ENCODE measurements at regions not wholly inside any gene's neighbourhood (a gene's known extent, or its start where the extent isn't known, plus 50 kb on each side); places are given as distances from the start of the nearest gene placed in this dataset.

DNA sequence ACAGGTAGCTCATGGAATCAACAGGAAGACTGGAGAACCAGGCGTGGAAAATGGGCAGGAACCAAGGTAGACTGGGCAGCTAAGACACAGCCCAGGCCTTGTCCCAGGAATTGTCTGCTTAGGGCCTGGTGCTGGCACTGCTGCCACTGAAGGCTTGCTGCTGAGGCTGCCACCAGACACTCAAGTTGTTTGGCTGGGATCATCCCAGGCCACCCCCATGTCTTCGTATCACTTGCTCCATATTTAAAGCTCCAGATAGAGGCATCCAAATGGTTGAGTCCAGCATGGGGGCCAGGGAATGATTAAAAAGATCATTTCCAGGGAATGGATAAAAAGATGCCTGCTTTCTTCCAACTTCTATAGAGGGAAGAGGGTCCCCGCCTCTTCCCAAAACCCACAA, 107.4 kb upstream of the GADD45A start:
- CTCF ChIA-PET, result interaction anchor here (0.6 kb wide), 1 partner anchor 52 kb away, joined by 3 read pairs; no protein-coding TSS in a partner anchor
- H3K27me3 Mint-ChIP-seq (ENCODE audit: low read depth), result no peaks in the 10 kb centered on the region
- H3K27ac Mint-ChIP-seq, result no peak overlapping the region
- no peak for ATAC-seq
- no peak for DNase-seq (ENCODE audit: low spot score)
- H3K36me3 Mint-ChIP-seq, result no peaks in the 10 kb centered on the region
- no peak overlapping the region for H3K4me3 Mint-ChIP-seq
- TF ChIP-seq, protein P1, sequence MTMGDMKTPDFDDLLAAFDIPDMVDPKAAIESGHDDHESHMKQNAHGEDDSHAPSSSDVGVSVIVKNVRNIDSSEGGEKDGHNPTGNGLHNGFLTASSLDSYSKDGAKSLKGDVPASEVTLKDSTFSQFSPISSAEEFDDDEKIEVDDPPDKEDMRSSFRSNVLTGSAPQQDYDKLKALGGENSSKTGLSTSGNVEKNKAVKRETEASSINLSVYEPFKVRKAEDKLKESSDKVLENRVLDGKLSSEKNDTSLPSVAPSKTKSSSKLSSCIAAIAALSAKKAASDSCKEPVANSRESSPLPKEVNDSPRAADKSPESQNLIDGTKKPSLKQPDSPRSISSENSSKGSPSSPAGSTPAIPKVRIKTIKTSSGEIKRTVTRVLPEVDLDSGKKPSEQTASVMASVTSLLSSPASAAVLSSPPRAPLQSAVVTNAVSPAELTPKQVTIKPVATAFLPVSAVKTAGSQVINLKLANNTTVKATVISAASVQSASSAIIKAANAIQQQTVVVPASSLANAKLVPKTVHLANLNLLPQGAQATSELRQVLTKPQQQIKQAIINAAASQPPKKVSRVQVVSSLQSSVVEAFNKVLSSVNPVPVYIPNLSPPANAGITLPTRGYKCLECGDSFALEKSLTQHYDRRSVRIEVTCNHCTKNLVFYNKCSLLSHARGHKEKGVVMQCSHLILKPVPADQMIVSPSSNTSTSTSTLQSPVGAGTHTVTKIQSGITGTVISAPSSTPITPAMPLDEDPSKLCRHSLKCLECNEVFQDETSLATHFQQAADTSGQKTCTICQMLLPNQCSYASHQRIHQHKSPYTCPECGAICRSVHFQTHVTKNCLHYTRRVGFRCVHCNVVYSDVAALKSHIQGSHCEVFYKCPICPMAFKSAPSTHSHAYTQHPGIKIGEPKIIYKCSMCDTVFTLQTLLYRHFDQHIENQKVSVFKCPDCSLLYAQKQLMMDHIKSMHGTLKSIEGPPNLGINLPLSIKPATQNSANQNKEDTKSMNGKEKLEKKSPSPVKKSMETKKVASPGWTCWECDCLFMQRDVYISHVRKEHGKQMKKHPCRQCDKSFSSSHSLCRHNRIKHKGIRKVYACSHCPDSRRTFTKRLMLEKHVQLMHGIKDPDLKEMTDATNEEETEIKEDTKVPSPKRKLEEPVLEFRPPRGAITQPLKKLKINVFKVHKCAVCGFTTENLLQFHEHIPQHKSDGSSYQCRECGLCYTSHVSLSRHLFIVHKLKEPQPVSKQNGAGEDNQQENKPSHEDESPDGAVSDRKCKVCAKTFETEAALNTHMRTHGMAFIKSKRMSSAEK (CRISPR knock-in tag; IDR thresholded peaks at IDR 0.05; ENCODE audit: borderline replicate concordance), result no peak
- TF ChIP-seq, protein P2, sequence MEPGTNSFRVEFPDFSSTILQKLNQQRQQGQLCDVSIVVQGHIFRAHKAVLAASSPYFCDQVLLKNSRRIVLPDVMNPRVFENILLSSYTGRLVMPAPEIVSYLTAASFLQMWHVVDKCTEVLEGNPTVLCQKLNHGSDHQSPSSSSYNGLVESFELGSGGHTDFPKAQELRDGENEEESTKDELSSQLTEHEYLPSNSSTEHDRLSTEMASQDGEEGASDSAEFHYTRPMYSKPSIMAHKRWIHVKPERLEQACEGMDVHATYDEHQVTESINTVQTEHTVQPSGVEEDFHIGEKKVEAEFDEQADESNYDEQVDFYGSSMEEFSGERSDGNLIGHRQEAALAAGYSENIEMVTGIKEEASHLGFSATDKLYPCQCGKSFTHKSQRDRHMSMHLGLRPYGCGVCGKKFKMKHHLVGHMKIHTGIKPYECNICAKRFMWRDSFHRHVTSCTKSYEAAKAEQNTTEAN (CRISPR knock-in tag; IDR thresholded peaks at IDR 0.05), result no peak
- H3K4me1 Mint-ChIP-seq, result peaks cover 16% of the 10 kb centered on the region
- H3K9me3 Mint-ChIP-seq, result no peaks in the 10 kb centered on the region
- POLR2A ChIA-PET, result no interaction called here

DNA sequence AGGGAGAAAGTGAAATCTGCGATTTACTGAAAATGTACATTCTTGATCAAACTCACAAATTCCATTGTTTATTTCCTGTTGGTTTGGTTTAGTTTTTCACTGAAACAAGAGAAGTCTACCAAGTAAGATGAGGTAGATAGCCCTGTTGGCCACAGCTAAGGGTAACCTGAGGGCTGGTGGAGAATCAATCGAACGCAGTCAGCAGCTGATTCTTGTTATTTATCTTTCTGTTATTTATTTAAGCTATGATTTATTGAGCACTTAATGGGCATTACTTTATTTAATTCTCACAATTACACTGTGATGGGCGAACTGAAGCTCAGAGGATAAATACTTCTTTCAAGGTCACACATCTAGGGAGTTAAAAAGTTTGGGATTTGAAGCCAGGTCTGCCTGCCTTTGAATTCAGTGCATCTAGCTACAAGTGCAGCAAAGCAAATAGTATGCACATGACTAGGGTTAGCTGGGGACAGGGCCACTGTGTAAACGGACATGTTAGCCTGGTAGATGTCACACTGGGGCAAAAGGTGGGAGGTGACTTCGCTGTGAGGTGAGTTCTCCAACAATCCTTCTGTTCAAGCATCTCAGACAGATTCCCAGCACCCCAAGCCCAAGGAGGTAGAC, 106.5 kb upstream of the GADD45A start:
- Mint-ChIP-seq H3K4me1 (peaks cover 10% of the 10 kb centered on the region), H3K9me3 (no peaks in the 10 kb centered on the region), H3K36me3 (no peaks in the 10 kb centered on the region), H3K4me3 (no peak overlapping the region), H3K27me3 (ENCODE audit: low read depth) (no peaks in the 10 kb centered on the region), H3K27ac (no peak overlapping the region)
- TF ChIP-seq, protein P3, sequence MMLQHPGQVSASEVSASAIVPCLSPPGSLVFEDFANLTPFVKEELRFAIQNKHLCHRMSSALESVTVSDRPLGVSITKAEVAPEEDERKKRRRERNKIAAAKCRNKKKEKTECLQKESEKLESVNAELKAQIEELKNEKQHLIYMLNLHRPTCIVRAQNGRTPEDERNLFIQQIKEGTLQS (CRISPR knock-in tag; conservative IDR thresholded peaks at IDR 0.05), result no peak
- TF ChIP-seq HMGA2 (CRISPR knock-in tag; IDR thresholded peaks at IDR 0.05), result no peak
- no peak for TF ChIP-seq TEAD4 (CRISPR knock-in tag; IDR thresholded peaks at IDR 0.05)
- no peak for TF ChIP-seq JAZF1 (CRISPR knock-in tag; IDR thresholded peaks at IDR 0.05)
- TF ChIP-seq PRRX2 (CRISPR knock-in tag; IDR thresholded peaks at IDR 0.05), result no peak
- TF ChIP-seq TCF7 (CRISPR knock-in tag; IDR thresholded peaks at IDR 0.05; ENCODE audit: low read depth), result no peak
- TF ChIP-seq ZNF416 (CRISPR knock-in tag; IDR thresholded peaks at IDR 0.05), result no peak
- TF ChIP-seq, protein P4, sequence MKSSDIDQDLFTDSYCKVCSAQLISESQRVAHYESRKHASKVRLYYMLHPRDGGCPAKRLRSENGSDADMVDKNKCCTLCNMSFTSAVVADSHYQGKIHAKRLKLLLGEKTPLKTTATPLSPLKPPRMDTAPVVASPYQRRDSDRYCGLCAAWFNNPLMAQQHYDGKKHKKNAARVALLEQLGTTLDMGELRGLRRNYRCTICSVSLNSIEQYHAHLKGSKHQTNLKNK (CRISPR knock-in tag; IDR thresholded peaks at IDR 0.05), result no peak
- TF ChIP-seq MYBL2 (CRISPR knock-in tag; IDR thresholded peaks at IDR 0.05), result no peak
- TF ChIP-seq ZNF423 (CRISPR knock-in tag; IDR thresholded peaks at IDR 0.05), result no peak
- TF ChIP-seq, protein P5, sequence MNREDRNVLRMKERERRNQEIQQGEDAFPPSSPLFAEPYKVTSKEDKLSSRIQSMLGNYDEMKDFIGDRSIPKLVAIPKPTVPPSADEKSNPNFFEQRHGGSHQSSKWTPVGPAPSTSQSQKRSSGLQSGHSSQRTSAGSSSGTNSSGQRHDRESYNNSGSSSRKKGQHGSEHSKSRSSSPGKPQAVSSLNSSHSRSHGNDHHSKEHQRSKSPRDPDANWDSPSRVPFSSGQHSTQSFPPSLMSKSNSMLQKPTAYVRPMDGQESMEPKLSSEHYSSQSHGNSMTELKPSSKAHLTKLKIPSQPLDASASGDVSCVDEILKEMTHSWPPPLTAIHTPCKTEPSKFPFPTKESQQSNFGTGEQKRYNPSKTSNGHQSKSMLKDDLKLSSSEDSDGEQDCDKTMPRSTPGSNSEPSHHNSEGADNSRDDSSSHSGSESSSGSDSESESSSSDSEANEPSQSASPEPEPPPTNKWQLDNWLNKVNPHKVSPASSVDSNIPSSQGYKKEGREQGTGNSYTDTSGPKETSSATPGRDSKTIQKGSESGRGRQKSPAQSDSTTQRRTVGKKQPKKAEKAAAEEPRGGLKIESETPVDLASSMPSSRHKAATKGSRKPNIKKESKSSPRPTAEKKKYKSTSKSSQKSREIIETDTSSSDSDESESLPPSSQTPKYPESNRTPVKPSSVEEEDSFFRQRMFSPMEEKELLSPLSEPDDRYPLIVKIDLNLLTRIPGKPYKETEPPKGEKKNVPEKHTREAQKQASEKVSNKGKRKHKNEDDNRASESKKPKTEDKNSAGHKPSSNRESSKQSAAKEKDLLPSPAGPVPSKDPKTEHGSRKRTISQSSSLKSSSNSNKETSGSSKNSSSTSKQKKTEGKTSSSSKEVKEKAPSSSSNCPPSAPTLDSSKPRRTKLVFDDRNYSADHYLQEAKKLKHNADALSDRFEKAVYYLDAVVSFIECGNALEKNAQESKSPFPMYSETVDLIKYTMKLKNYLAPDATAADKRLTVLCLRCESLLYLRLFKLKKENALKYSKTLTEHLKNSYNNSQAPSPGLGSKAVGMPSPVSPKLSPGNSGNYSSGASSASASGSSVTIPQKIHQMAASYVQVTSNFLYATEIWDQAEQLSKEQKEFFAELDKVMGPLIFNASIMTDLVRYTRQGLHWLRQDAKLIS (CRISPR knock-in tag; IDR thresholded peaks at IDR 0.05; ENCODE audit: borderline replicate concordance), result no peak
- TF ChIP-seq TP53 (CRISPR knock-in tag; IDR thresholded peaks at IDR 0.05), result no peak
- ChIA-PET POLR2A (no interaction called here), CTCF (interaction anchor here (0.6 kb wide), 1 partner anchor 251 kb away, joined by 3 read pairs; no protein-coding TSS in a partner anchor)
- ATAC-seq (no peak), DNase-seq (ENCODE audit: low spot score) (no peak)
